ENCODE measurements at regions not wholly inside any gene's neighbourhood (a gene's known extent, or its start where the extent isn't known, plus 50 kb on each side); places are given as distances from the start of the nearest gene placed in this dataset.
A peak's percentile ranks its signal among the peaks of the same experiment; 100 is the strongest.

- TF ChIP-seq CTCF (conservative IDR thresholded peaks at IDR 0.05; ENCODE audit: low read depth in 2 of 2), result no peak
- no peak for TF ChIP-seq POLR2AphosphoS5 (IDR thresholded peaks at IDR 0.05; ENCODE audit: low read depth)
- TF ChIP-seq JUNB (IDR thresholded peaks at IDR 0.05; ENCODE audit: unreplicated experiment), result no peak
- no peak for TF ChIP-seq ZNF331 (CRISPR knock-in tag; IDR thresholded peaks at IDR 0.05; ENCODE audit: low read depth)
- TF ChIP-seq STAT1 (IDR thresholded peaks at IDR 0.05; ENCODE audit: unreplicated experiment), result no peak
- TF ChIP-seq NANOG (IDR thresholded peaks at IDR 0.05; ENCODE audit: borderline replicate concordance), result no peak
- TF ChIP-seq ETS1 (IDR thresholded peaks at IDR 0.05), result no peak
- no peak for TF ChIP-seq EZH2 (IDR thresholded peaks at IDR 0.05; ENCODE audit: low read depth, unreplicated experiment)
- no peak for TF ChIP-seq CREB1 (CRISPR knock-in tag; IDR thresholded peaks at IDR 0.05; ENCODE audit: low read depth)
- no peak for TF ChIP-seq EZH2phosphoT487 (IDR thresholded peaks at IDR 0.05; ENCODE audit: unreplicated experiment)
These were observed 467.8 kb downstream of the ARL4A start (continued) for GRCh38 chr7:13155188-13155587.

- no peaks in the 10 kb centered on the region for H3K36me3 ChIP-seq (ENCODE audit: insufficient read depth)
- no peak for DNase-seq (ENCODE audit: low spot score)
- TF ChIP-seq EZH2 (IDR thresholded peaks at IDR 0.05; ENCODE audit: low read depth, unreplicated experiment), result no peak
- no peak for TF ChIP-seq ZNF331 (CRISPR knock-in tag; IDR thresholded peaks at IDR 0.05; ENCODE audit: low read depth)
- no peak for TF ChIP-seq EZH2phosphoT487 (IDR thresholded peaks at IDR 0.05; ENCODE audit: unreplicated experiment)
- no peak for TF ChIP-seq CREB1 (CRISPR knock-in tag; IDR thresholded peaks at IDR 0.05; ENCODE audit: low read depth)
- Mint-ChIP-seq H3K4me1 (peaks cover 7% of the 10 kb centered on the region), H3K36me3 (ENCODE audit: low read depth) (no peaks in the 10 kb centered on the region), H3K27me3 (ENCODE audit: insufficient read depth, low read depth, poor library complexity) (peaks cover 2% of the 10 kb centered on the region), H3K27ac (no peak overlapping the region), H3K9me3 (no peaks in the 10 kb centered on the region), H3K4me3 (no peak overlapping the region)
- no peaks in the 10 kb centered on the region for H4K20me1 ChIP-seq (replicated peaks; ENCODE audit: insufficient read depth)
- no peak for ATAC-seq
- no peak overlapping the region for H3K27ac ChIP-seq (ENCODE audit: low read depth)
- no peak overlapping the region for H3K4me2 ChIP-seq
- H3K4me3 ChIP-seq, result no peak overlapping the region
- H2AFZ ChIP-seq, result no peak overlapping the region
- H3K79me2 ChIP-seq (replicated peaks; ENCODE audit: insufficient read depth), result no peaks in the 10 kb centered on the region
- H3F3A ChIP-seq (replicated peaks; ENCODE audit: low read depth), result no peaks in the 10 kb centered on the region
- H3K27me3 ChIP-seq (ENCODE audit: insufficient read depth), result no peaks in the 10 kb centered on the region
- H3K9me2 ChIP-seq (ENCODE audit: insufficient read depth), result no peaks in the 10 kb centered on the region
- H3K4me1 ChIP-seq (ENCODE audit: insufficient read depth), result no peaks in the 10 kb centered on the region; the same call in 1 of the 2 replicates
These were observed 471.6 kb downstream of the ARL4A start for GRCh38 chr7:13159003-13159402.

GRCh38 chr7:13159467-13160184 lies 472.2 kb downstream of the ARL4A start:
- H3K9me3 Mint-ChIP-seq, result no peaks in the 10 kb centered on the region
- peaks cover 7% of the 10 kb centered on the region for H3K4me1 Mint-ChIP-seq
- Histone ChIP-seq H2AFZ (peak overlapping the region; percentile 6; the same call in 1 of the 2 replicates), H3K27me3 (ENCODE audit: insufficient read depth) (no peaks in the 10 kb centered on the region), H3K36me3 (ENCODE audit: insufficient read depth) (no peaks in the 10 kb centered on the region), H3K79me2 (replicated peaks; ENCODE audit: insufficient read depth) (no peaks in the 10 kb centered on the region), H4K20me1 (replicated peaks; ENCODE audit: insufficient read depth) (no peaks in the 10 kb centered on the region), H3F3A (replicated peaks; ENCODE audit: low read depth) (no peaks in the 10 kb centered on the region), H3K4me1 (ENCODE audit: insufficient read depth) (no peaks in the 10 kb centered on the region; the same call in 1 of the 2 replicates), H3K4me3 (no peak overlapping the region), H3K4me2 (no peak overlapping the region), H3K27ac (ENCODE audit: low read depth) (no peak overlapping the region), H3K9me2 (ENCODE audit: insufficient read depth) (no peaks in the 10 kb centered on the region)
- H3K36me3 Mint-ChIP-seq (ENCODE audit: low read depth), result no peaks in the 10 kb centered on the region
- no peak for DNase-seq (ENCODE audit: low spot score)
- no peak for ATAC-seq
- H3K4me3 Mint-ChIP-seq, result no peak overlapping the region
- H3K27me3 Mint-ChIP-seq (ENCODE audit: insufficient read depth, low read depth, poor library complexity), result peaks cover 2% of the 10 kb centered on the region
- no peak overlapping the region for H3K27ac Mint-ChIP-seq
- TF ChIP-seq POLR2AphosphoS5 (IDR thresholded peaks at IDR 0.05; ENCODE audit: low read depth), result no peak
- TF ChIP-seq CREB1 (CRISPR knock-in tag; IDR thresholded peaks at IDR 0.05; ENCODE audit: low read depth), result no peak
- no peak for TF ChIP-seq CTCF (conservative IDR thresholded peaks at IDR 0.05; ENCODE audit: low read depth in 2 of 2)
- TF ChIP-seq ETS1 (IDR thresholded peaks at IDR 0.05), result no peak
- TF ChIP-seq STAT1 (IDR thresholded peaks at IDR 0.05; ENCODE audit: unreplicated experiment), result no peak
- no peak for TF ChIP-seq ZNF331 (CRISPR knock-in tag; IDR thresholded peaks at IDR 0.05; ENCODE audit: low read depth)

Data from GM23338 (cell line).